Right lobe of liver (tissue), 4 donors: ENCODE measurements at regions not wholly inside any gene's neighbourhood (a gene's known extent, or its start where the extent isn't known, plus 50 kb on each side); places are given as distances from the start of the nearest gene placed in this dataset.

Experiments used
- CTCF ChIP-seq, 4 donors: fragments of 200-600 bp in 3 of 4; fragments of 450-650 bp in 1 of 4; IDR thresholded peaks; one replicate each; pipeline versions ENCODE4 v1.5.1 to v1.8.0; 2016 to 2022; ENCODE audit warnings: antibody characterized with exemption in 4 of 4, mild to moderate bottlenecking in 2 of 4
- POLR2A ChIP-seq: fragments of 450-650 bp; IDR thresholded peaks from one replicate; pipeline ENCODE4 v1.6.1; 2017; ENCODE audit warnings: antibody characterized with exemption, mild to moderate bottlenecking
- donor health status: DM: no; HTN: no; CAD: no.
- donor health status: DM: no; HTN: no; CAD: no.
- donor health status: DM: no; HTN: yes; CAD: no.

- TF ChIP-seq CTCF (IDR thresholded peaks at IDR 0.05) (peak in 3 of 4 donors; percentile 14 to 25 (median 23)), POLR2A (no peak)
These were observed 113.1 kb upstream of the MYL2 start for GRCh38 chr12:111033281-111034082.
